HG03139 (cell line): ENCODE measurements at regions not wholly inside any gene's neighbourhood (a gene's known extent, or its start where the extent isn't known, plus 50 kb on each side); places are given as distances from the start of the nearest gene placed in this dataset.

Source experiments
- ATAC-seq: cut with Tn5 transposase; IDR thresholded peaks from one replicate; pipeline ENCODE4 v1.9.1; 2021; ENCODE audit not compliant: unreplicated experiment

GRCh38 chr2:221844212-221845020, 272.3 kb upstream of the EPHA4 start:
- no peak for ATAC-seq

GRCh38 chr2:221836095-221836494, 264.0 kb upstream of the EPHA4 start:
- no peak for ATAC-seq

GRCh38 chr2:221833966-221834365, 261.9 kb upstream of the EPHA4 start:
- ATAC-seq: no peak

- ATAC-seq: no peak
These were observed 258.9 kb upstream of the EPHA4 start for GRCh38 chr2:221831051-221831450.

- no peak for ATAC-seq
These were observed 250.3 kb upstream of the EPHA4 start for GRCh38 chr2:221822416-221822815.

GRCh38 chr2:221818616-221819320, 246.7 kb upstream of the EPHA4 start:
- ATAC-seq: no peak

- ATAC-seq: no peak
These were observed 245.8 kb upstream of the EPHA4 start for GRCh38 chr2:221817878-221818277.

GRCh38 chr2:221817052-221817451, 244.9 kb upstream of the EPHA4 start:
- ATAC-seq: no peak

GRCh38 chr2:221816566-221816965, 244.5 kb upstream of the EPHA4 start:
- ATAC-seq: no peak

GRCh38 chr2:221810650-221811049, 238.5 kb upstream of the EPHA4 start:
- ATAC-seq: no peak

- no peak for ATAC-seq
These were observed 238.1 kb upstream of the EPHA4 start for GRCh38 chr2:221810245-221810644.

- no peak for ATAC-seq
These were observed 236.4 kb upstream of the EPHA4 start for GRCh38 chr2:221808488-221808887.

- ATAC-seq: no peak
These were observed 235.6 kb upstream of the EPHA4 start for GRCh38 chr2:221807706-221808105.

- ATAC-seq: no peak
These were observed 230.0 kb upstream of the EPHA4 start for GRCh38 chr2:221802089-221802488.

- ATAC-seq: no peak
These were observed 220.9 kb upstream of the EPHA4 start for GRCh38 chr2:221792971-221793521.

GRCh38 chr2:221791844-221792243, 219.7 kb upstream of the EPHA4 start:
- ATAC-seq: no peak

GRCh38 chr2:221787561-221787960, 215.5 kb upstream of the EPHA4 start:
- ATAC-seq: no peak

- no peak for ATAC-seq
These were observed 214.3 kb upstream of the EPHA4 start for GRCh38 chr2:221786297-221786926.

GRCh38 chr2:221780281-221780688, 208.2 kb upstream of the EPHA4 start:
- no peak for ATAC-seq

- ATAC-seq: no peak
These were observed 207.5 kb upstream of the EPHA4 start for GRCh38 chr2:221779614-221780067.

GRCh38 chr2:221778025-221778424, 205.9 kb upstream of the EPHA4 start:
- no peak for ATAC-seq

- ATAC-seq: no peak
These were observed 205.0 kb upstream of the EPHA4 start for GRCh38 chr2:221777119-221777518.
